Stimulated activated CD8-positive, alpha-beta memory T cell treated with anti-CD3 and anti-CD28 coated beads, Interleukin-15, amount 100 ng/mL, for 24 hours (primary cell): ENCODE measurements at regions not wholly inside any gene's neighbourhood (a gene's known extent, or its start where the extent isn't known, plus 50 kb on each side); places are given as distances from the start of the nearest gene placed in this dataset.

Experiments
- DNase-seq: peaks from one replicate; pipeline ENCODE4 v3.0.0-alpha.2; 2020; ENCODE audit warnings: low read depth

- DNase-seq = no peak
Measured at GRCh38 chr1:22376546-22376945, 75.1 kb upstream of the ZBTB40 start.

DNA sequence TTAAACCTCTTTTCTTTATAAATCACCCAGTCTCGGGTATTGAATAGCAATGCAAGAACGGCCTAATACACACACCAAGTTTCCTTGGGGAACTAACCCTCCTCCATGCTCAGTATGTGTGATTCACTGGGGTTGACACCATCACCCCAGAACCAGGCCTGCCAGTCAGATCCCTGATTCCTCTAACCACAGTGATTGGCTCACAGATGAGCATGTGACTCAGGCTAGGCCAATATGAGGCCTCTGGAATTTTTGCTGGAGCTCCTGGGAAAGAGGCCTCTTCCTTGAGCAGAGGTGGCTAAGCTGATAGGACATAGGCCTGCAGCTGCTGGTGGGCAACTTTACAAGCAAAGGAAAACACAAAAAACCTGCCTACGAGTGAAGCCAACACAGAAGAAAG lies 74.7 kb upstream of the ZBTB40 start:
- DNase-seq = no peak

DNA sequence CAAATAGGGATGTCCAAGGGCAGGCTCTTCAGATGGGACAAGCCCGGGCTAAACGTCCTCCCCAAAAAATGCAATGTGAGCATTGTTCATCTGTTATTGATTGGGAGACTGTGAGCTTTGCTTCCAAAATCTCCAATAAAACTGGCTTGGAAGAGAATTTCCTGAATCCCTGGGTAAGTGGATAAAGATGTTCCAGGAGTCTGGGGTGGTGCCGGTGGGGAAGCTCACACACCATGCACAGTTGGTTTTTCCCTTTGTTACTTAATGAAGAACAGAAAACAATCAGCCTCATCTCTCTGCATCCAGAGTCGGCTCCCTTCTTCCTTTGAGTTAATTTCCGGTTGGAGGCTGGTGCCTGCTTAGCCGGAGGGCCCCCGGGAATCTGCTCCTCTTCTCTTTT lies 72.1 kb upstream of the ZBTB40 start:
- DNase-seq = no peak

DNA sequence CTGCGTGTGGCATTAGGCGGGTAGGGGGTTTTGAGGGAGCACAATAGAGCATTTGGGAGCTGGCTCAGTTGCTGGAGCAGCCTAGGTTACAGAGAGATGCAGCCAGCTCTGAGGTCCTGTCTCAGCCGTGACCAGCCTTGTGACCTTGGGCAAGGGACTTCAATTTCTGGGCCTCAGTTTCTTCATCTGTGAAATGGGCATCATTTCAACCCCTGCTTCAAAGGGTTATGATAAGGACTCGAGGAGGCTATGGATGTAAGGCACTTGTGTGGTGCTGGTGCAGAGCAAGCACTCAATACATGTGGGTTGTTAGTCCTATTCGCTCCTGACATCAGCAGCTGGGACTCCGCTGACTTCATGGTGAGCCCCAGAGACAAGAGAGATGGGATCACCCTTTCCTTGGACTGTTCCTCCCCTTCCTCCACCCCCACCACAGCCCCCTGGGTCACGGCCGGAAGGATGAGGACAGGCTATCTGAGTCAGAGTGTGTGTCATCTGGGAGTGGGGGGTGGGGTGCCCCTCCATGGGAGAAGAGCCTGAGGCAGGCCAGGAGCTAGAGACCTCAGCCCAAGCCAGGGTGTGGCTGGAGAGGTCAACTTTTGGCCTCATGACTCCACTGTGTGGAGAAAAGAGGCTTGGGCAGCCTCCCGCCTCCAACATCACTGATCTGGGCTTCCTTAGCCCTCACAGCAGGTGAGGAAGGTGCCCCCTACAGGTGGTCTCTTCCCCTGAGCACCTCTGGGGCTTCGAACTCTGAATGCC lies 71.4 kb upstream of the ZBTB40 start:
- DNase-seq = no peak

- no peak for DNase-seq
Measured at GRCh38 chr1:22383526-22384294, 67.9 kb upstream of the ZBTB40 start.

DNA sequence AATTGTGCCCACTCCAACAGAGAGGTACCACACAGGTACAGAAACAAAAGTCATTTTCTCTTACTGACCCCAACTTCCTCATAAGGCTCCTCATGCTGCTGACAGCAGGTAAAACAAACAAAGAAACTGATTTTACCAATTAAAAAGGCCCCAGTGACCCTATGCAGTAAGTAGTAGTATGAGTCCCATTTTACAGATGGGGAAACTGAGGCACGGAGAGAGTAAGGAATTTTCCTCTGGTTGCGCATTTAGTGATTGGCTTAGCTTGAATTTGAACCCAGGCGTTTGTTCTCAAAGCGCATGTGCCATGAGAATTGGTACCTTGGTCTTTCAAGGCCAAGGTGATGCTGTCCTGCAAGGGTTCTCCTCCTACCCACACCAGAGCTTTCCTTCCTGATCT lies 66.1 kb upstream of the ZBTB40 start:
- DNase-seq = no peak

DNA sequence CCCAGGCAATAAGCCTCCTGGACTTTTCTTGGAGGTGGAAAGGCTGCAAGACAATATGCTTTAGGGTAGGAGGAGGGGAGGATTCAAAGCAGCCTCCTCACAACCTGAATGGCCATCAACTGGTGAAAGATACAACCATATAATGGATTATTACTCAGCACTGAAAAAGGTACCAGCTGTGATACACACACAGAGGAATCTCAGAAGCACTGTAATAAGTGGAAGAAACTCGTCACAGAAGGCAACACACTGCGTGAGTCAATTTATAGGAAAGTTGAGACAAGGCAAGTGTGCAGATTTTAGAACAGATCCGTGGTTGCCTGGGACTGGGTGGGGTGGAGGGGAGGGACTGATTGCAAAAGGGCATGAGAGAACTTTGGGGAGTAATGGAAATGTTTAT lies 64.9 kb upstream of the ZBTB40 start:
- no peak for DNase-seq

DNA sequence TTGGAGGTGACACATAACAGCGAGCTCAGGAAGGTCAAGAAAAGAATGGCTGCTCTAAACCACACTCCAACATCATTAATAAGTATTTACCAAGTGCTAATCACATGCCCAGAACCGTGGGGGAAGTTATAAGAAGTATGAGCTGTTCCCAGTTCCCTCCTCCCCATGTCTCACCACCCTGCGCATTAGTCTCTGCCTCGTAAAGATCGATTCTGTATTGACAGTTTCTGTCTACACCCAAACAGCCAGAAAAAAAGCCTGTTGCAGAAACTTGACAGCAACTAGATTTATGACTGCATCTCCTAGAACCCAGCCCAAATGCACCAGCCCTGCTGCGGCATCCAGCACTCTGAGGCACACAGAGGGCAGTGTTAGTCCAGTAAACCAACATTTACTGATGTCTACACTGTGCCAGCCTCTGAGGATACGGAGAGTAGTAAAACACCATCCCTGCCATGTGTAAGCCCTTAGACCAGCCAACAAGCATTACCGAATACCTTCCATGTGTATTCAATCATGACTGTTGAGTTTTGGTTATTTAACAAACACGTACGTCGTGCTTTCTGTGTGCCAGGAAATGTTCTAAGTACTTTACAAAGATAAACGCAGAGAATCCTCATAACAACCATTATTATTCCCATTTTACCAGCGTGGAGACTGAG lies 63.6 kb upstream of the ZBTB40 start:
- no peak for DNase-seq

GRCh38 chr1:22388671-22389450 lies 62.8 kb upstream of the ZBTB40 start:
- DNase-seq = no peak

DNA sequence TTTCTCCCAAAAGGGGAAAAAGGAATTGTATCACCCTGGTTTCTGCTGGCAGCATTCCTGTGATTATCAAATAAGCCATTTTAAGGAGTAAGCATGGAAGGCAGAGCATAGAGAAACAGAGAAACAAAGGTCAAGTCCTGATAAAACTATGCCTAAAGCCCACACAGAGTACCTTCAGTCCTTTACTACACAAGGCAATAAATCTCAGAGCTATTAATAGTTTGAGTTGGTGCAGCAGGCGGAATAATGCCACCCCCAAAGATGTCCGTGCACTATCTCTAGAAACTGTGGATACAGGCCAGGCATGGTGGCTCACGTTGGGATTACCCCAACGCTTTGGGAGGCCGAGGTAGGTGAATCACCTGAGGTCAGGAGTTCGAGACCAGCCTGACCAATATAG lies 58.1 kb upstream of the ZBTB40 start:
- no peak for DNase-seq

GRCh38 chr1:22398656-22399420 lies 52.8 kb upstream of the ZBTB40 start:
- no peak for DNase-seq

GRCh38 chr1:22399421-22400091 lies 52.1 kb upstream of the ZBTB40 start:
- DNase-seq = no peak
